ENCODE measurements at regions not wholly inside any gene's neighbourhood (a gene's known extent, or its start where the extent isn't known, plus 50 kb on each side); places are given as distances from the start of the nearest gene placed in this dataset.
"Not testable (repeated sequence)": the region's sequence is repeated elsewhere in the genome, so short reads cannot be mapped to it uniquely, and the experiment has no call there.

- no peak for DNase-seq
- in situ Hi-C loops (cut with HindIII; ENCODE audit: low pct_ligation_motif_present, low pct_unique_long_range_greater_than_20kb, low sequenced_read_pairs), result no loop called here
Observed at GRCh38 chr4:159024266-159024665, 78.6 kb upstream of the RAPGEF2 start.

- in situ Hi-C loops (cut with HindIII; ENCODE audit: low pct_ligation_motif_present, low pct_unique_long_range_greater_than_20kb, low sequenced_read_pairs), result no loop called here
- no peak for DNase-seq
Observed at GRCh38 chr4:159024828-159025227, 78.1 kb upstream of the RAPGEF2 start.

DNA sequence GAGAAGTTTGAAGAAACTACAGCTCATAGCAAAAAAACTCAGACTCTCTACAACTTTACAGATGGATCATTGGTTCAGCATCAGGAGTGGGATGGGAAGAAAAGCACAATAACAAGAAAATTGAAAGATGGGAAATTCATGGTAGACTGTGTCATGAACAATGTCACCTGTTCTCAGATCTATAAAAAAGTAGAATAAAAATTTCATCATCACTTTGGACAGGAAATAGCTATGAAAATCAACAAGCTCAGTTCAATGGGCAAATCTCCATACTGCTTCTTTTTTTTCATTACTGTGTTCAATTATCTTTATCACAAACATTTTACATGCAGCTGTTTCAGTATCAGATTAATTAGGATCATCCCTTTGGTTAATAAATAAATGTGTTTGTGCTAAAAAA is 76.5 kb upstream of the RAPGEF2 start:
- in situ Hi-C loops (cut with HindIII; ENCODE audit: low pct_ligation_motif_present, low pct_unique_long_range_greater_than_20kb, low sequenced_read_pairs), result no loop called here
- DNase-seq, result no peak

DNA sequence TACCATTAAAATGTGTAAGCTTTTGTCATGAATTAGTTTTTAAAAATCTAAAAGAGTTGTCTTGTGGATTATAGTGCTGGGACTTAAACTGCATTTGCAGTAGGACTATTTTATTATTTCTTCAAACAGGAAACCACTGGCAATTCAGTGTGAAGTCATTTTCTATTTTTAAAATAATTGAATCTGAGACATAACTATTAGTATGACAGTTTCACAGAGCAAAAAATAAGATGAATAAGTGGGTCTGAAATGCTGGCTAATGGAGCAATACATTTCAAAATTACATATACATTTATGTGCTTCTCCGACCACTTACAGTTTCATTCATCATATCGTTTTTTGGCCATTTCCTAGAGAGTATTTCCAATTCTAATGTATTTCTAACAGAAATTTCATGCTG is 75.3 kb upstream of the RAPGEF2 start:
- in situ Hi-C loops (cut with HindIII; ENCODE audit: low pct_ligation_motif_present, low pct_unique_long_range_greater_than_20kb, low sequenced_read_pairs), result no loop called here
- DNase-seq, result no peak

DNA sequence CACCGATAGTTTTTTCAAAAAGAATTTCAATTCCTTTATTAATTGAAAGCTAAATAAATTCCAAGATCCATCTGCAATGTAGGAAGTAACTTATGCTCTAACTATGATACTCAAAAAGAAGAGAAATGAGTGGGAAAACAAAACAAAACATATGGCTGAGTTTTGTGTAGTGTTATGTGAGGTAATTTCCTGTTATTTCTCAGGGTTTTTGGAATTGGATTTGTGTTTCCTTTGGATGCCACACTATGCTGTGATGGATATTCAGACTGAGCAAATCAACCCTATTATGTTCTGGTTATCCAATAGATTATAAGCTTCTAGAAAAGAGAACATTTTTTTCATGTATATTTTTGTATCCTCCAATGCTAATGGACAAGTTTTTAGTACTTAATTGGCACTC is 73.4 kb upstream of the RAPGEF2 start:
- DNase-seq, result no peak
- in situ Hi-C loops (cut with HindIII; ENCODE audit: low pct_ligation_motif_present, low pct_unique_long_range_greater_than_20kb, low sequenced_read_pairs), result no loop called here

DNA sequence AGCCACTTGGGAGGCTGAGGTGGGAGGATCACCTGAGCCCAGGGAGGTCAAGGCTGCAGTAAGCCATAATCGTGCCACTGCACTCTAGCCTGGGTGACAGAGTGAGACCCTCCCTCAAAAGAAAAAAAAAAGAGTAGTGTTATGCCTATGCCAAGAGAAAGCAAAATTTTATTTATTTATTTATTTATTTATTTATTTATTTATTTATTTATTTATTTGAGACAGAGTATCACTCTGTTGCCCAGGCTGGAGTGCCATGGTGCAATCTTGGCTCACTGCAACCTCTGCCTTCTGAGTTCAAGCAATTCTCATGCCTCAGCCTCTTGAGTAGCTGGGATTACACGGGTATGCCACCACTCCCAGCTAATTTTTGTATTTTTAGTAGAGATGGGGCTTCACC is 72.6 kb upstream of the RAPGEF2 start:
- DNase-seq; in situ Hi-C loops (cut with HindIII; ENCODE audit: low pct_ligation_motif_present, low pct_unique_long_range_greater_than_20kb, low sequenced_read_pairs): not testable (repeated sequence)

GRCh38 chr4:159035570-159035969 is 67.3 kb upstream of the RAPGEF2 start:
- in situ Hi-C loops (cut with HindIII; ENCODE audit: low pct_ligation_motif_present, low pct_unique_long_range_greater_than_20kb, low sequenced_read_pairs), result no loop called here
- DNase-seq, result no peak

DNA sequence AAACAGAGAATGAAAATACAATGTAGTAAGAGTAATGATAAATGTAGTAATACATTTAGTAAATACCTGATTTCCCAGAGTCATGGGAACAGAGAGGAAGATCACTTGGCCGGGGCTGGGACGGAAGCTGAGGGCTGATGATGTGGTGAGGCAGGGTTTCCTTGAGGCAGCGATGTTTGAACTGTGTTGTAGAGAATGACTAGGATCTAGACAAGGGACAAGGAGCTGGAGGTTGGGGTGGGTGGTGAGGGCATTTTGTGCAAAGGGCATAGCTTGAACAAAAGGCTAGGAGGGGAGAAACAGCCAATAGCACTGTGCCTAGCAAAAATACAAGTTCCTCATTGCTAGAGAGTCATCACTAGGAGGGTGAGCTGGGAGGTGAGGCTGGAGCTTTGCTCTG is 64.3 kb upstream of the RAPGEF2 start:
- DNase-seq, result no peak
- in situ Hi-C loops (cut with HindIII; ENCODE audit: low pct_ligation_motif_present, low pct_unique_long_range_greater_than_20kb, low sequenced_read_pairs), result no loop called here

- in situ Hi-C loops (cut with HindIII; ENCODE audit: low pct_ligation_motif_present, low pct_unique_long_range_greater_than_20kb, low sequenced_read_pairs), result no loop called here
- DNase-seq, result no peak
Observed at GRCh38 chr4:159041054-159042034, 61.5 kb upstream of the RAPGEF2 start.

DNA sequence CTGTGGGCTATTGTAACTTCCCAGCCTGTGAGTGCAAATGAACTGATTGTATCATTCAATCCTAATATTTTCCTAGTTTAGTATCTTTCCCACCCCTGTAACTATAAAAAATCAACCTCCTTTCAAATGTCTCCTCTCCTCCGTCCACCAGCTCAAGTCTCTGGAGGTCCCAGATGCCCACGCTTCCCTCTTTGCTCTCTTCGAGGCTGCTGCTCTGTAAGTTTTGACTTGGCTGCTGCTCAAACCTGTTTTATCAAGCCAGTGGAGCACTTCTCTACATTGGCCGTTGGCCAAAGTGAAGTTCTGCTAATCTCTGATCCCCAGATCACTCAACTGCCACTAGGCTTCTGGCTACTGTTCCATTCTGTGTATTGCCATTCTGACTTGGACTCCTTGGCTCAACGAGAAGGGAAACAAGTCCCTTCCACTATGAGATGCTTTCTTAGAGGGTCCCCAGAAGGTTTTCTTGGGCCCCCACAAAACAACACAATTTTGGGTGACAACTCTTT is 60.7 kb upstream of the RAPGEF2 start:
- in situ Hi-C loops (cut with HindIII; ENCODE audit: low pct_ligation_motif_present, low pct_unique_long_range_greater_than_20kb, low sequenced_read_pairs), result no loop called here
- DNase-seq, result no peak

GRCh38 chr4:159042868-159043267 is 60.0 kb upstream of the RAPGEF2 start:
- no peak for DNase-seq
- in situ Hi-C loops (cut with HindIII; ENCODE audit: low pct_ligation_motif_present, low pct_unique_long_range_greater_than_20kb, low sequenced_read_pairs), result no loop called here

DNA sequence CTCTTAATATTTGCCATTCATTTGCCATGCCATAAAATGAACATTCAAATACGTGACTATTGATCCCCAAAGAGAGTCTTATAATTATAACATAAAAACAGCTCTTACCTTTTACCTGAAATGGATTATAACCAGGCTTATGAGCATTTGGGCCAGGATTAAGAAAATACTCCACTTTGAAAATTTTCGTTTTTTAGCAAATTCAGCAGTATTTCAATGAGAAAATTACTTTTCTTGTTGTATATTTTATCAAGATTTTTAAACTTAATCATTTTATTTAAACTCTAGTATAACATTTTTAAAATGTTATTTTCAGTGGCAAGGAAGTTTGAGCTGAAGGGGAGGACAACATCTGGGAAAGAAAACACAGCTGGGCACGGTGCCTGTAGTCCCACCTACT is 59.0 kb upstream of the RAPGEF2 start:
- no peak for DNase-seq
- in situ Hi-C loops (cut with HindIII; ENCODE audit: low pct_ligation_motif_present, low pct_unique_long_range_greater_than_20kb, low sequenced_read_pairs), result no loop called here

DNA sequence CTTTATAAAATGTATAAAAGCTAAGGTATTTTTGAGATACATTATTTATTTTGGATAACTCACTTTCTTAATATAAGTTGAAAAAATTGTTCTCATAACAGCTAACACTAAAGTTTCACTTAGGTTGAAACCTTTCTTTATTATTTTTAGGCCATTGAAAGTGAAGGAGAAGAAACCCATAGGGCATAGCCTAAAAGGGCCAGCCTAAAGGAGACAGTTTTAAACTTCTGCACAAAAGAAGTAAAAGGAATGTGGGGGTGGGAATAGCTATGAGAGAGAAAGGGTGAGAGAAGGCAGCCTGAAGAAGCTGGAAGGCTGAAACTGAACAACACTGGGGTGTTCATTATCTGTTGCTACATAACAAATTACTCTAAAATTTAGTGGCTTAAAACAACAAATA is 57.6 kb upstream of the RAPGEF2 start:
- DNase-seq, result no peak
- in situ Hi-C loops (cut with HindIII; ENCODE audit: low pct_ligation_motif_present, low pct_unique_long_range_greater_than_20kb, low sequenced_read_pairs), result no loop called here

DNA sequence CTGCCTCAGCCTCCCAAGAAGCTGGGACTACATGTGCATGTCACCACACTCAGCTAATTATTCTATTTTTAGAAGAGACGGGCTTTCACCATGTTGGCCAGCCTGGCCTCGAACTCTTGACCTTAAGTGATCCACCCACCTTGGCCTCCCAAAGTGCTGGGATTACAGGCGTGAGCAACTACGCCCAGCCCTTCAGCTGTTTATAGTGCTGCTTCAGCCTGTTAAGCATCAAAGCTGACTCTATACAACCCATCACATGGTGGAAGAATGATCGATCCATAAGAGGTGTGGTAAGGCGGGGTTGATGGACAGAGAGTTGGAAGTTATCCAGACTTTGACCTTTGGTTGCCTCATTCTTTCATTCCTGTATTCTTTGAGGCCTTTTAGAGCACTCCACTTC is 56.2 kb upstream of the RAPGEF2 start:
- in situ Hi-C loops (cut with HindIII; ENCODE audit: low pct_ligation_motif_present, low pct_unique_long_range_greater_than_20kb, low sequenced_read_pairs), result no loop called here
- DNase-seq, result no peak

DNA sequence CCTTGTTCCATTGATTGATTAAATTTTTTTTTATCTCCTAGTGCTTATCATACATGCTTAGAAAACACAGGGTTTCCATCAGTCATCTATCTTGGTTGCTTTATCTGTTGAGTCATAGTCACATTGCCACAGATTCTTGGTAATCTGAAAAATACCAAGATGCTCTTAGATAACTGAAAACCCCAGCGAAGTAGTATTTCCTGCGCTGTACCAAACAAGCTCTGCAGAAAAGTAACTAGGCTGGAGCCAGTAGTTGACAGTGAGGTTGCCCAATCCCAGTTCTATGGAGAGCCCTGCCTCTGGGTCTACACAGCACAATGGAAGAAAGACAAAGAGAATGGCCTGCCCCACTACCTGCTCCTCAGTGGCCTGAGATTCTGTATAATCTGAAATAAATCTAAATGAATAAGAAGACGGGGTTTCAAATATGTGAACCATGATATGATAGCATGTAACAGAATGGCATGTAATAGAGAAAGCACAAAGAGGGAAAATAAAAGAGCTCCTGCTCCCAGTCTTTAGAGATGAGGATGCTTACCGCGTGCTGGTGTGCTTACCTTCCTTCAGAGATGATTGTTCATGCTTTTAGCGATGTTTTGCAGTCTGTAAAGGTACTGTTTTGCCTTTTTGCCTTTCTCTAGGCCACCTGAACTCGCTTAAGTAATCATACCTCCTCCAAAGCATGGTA is 55.3 kb upstream of the RAPGEF2 start:
- in situ Hi-C loops (cut with HindIII; ENCODE audit: low pct_ligation_motif_present, low pct_unique_long_range_greater_than_20kb, low sequenced_read_pairs), result no loop called here

DNA sequence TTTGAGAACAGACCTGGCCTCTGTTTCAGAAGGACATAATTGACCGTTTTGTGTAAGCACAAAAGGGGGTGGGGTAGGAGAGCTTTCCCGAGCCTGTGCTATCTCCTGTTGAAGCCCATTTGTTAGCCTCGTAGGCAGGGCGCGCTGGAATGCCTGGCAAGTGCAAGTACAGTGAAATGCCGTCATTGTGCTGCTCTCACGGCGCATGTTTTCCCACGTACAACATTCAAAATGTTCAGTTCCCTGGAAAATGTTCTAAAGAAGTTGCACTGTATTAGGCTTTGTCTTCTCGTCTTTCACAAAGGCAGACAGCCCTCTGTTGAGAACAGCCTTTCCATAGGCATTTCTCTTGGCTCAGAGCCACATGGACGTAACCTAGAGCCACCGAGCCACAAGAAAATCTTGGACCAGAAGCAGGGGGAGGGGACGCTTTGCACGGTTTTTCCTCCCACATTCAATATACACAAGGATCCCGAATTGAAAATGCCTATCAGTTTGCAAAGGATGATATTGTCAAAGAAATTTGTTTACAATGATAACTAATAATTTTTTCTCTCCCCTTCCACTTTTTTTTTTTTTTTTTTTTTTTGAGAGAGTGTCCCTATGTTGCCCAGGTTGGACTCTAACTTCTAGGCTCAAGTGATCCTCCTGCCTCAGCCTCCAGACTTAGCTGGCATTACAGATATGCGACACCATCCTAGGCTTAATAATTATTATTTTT is 54.6 kb upstream of the RAPGEF2 start:
- peak; percentile 77 for DNase-seq
- in situ Hi-C loops (cut with HindIII; ENCODE audit: low pct_ligation_motif_present, low pct_unique_long_range_greater_than_20kb, low sequenced_read_pairs), result no loop called here

More for the DNA sequence above, 55.3 kb upstream of the RAPGEF2 start:
- DNase-seq, result no peak

- in situ Hi-C loops (cut with HindIII; ENCODE audit: low pct_ligation_motif_present, low pct_unique_long_range_greater_than_20kb, low sequenced_read_pairs), result no loop called here
- DNase-seq, result no peak
Observed at GRCh38 chr4:159049780-159050375, 53.0 kb upstream of the RAPGEF2 start.

GRCh38 chr4:159051245-159052071 is 51.4 kb upstream of the RAPGEF2 start:
- peak; percentile 16 for DNase-seq
- in situ Hi-C loops (cut with HindIII; ENCODE audit: low pct_ligation_motif_present, low pct_unique_long_range_greater_than_20kb, low sequenced_read_pairs), result no loop called here
